ENCODE measurements at regions not wholly inside any gene's neighbourhood (a gene's known extent, or its start where the extent isn't known, plus 50 kb on each side); places are given as distances from the start of the nearest gene placed in this dataset.

- Mint-ChIP-seq H3K27ac (no peak overlapping the region), H3K27me3 (peaks cover 13% of the 10 kb centered on the region), H3K36me3 (peaks cover 3% of the 10 kb centered on the region), H3K9me3 (peaks cover 8% of the 10 kb centered on the region), H3K4me1 (peaks cover 3% of the 10 kb centered on the region), H3K4me3 (no peak overlapping the region)
- DNase-seq (ENCODE audit: low spot score in 2 of 2) (no peak), ATAC-seq (ENCODE audit: low read depth) (no peak)
Measured at GRCh38 chr7:1309290-1309689, 76.6 kb downstream of the UNCX start.

- ATAC-seq (ENCODE audit: low read depth) (no peak), DNase-seq (ENCODE audit: low spot score in 2 of 2) (no peak)
- H3K27ac Mint-ChIP-seq: no peak overlapping the region
- peaks cover 3% of the 10 kb centered on the region for H3K4me1 Mint-ChIP-seq
- peaks cover 8% of the 10 kb centered on the region for H3K9me3 Mint-ChIP-seq
- peaks cover 3% of the 10 kb centered on the region for H3K36me3 Mint-ChIP-seq
- no peak overlapping the region for H3K4me3 Mint-ChIP-seq
- H3K27me3 Mint-ChIP-seq: peaks cover 13% of the 10 kb centered on the region
Measured at GRCh38 chr7:1309996-1310395, 77.3 kb downstream of the UNCX start.

GRCh38 chr7:1310936-1311335 lies 78.3 kb downstream of the UNCX start:
- Mint-ChIP-seq H3K27me3 (peaks cover 9% of the 10 kb centered on the region), H3K36me3 (no peaks in the 10 kb centered on the region), H3K4me1 (no peaks in the 10 kb centered on the region), H3K27ac (no peak overlapping the region), H3K9me3 (peaks cover 4% of the 10 kb centered on the region), H3K4me3 (no peak overlapping the region)
- DNase-seq (ENCODE audit: low spot score in 2 of 2): no peak
- ATAC-seq (ENCODE audit: low read depth): no peak

- Mint-ChIP-seq H3K4me3 (no peak overlapping the region), H3K27me3 (peaks cover 4% of the 10 kb centered on the region), H3K4me1 (no peaks in the 10 kb centered on the region), H3K27ac (no peak overlapping the region), H3K9me3 (peaks cover 1% of the 10 kb centered on the region), H3K36me3 (no peaks in the 10 kb centered on the region)
- DNase-seq (ENCODE audit: low spot score in 2 of 2) (no peak), ATAC-seq (ENCODE audit: low read depth) (no peak)
Measured at GRCh38 chr7:1311406-1312135, 78.9 kb downstream of the UNCX start.

GRCh38 chr7:1312136-1313070 lies 79.7 kb downstream of the UNCX start:
- DNase-seq (ENCODE audit: low spot score in 2 of 2): no peak
- Mint-ChIP-seq H3K27ac (no peak overlapping the region), H3K27me3 (no peaks in the 10 kb centered on the region), H3K36me3 (no peaks in the 10 kb centered on the region), H3K9me3 (no peaks in the 10 kb centered on the region), H3K4me1 (no peaks in the 10 kb centered on the region), H3K4me3 (no peak overlapping the region)
- ATAC-seq (ENCODE audit: low read depth): no peak

GRCh38 chr7:1313613-1314012 lies 80.9 kb downstream of the UNCX start:
- no peak for DNase-seq (ENCODE audit: low spot score in 2 of 2)
- Mint-ChIP-seq H3K27me3 (no peaks in the 10 kb centered on the region), H3K4me3 (no peak overlapping the region), H3K9me3 (no peaks in the 10 kb centered on the region), H3K27ac (no peak overlapping the region), H3K4me1 (no peaks in the 10 kb centered on the region), H3K36me3 (no peaks in the 10 kb centered on the region)
- no peak for ATAC-seq (ENCODE audit: low read depth)

GRCh38 chr7:1314021-1314907 lies 81.6 kb downstream of the UNCX start:
- no peaks in the 10 kb centered on the region for H3K27me3 Mint-ChIP-seq
- no peak for DNase-seq (ENCODE audit: low spot score in 2 of 2)
- H3K4me1 Mint-ChIP-seq: no peaks in the 10 kb centered on the region
- no peak overlapping the region for H3K4me3 Mint-ChIP-seq
- ATAC-seq (ENCODE audit: low read depth): no peak
- H3K27ac Mint-ChIP-seq: no peak overlapping the region
- no peaks in the 10 kb centered on the region for H3K9me3 Mint-ChIP-seq
- no peaks in the 10 kb centered on the region for H3K36me3 Mint-ChIP-seq

GRCh38 chr7:1314908-1315450 lies 82.3 kb downstream of the UNCX start:
- H3K4me3 Mint-ChIP-seq: no peak overlapping the region
- no peaks in the 10 kb centered on the region for H3K27me3 Mint-ChIP-seq
- H3K4me1 Mint-ChIP-seq: no peaks in the 10 kb centered on the region
- DNase-seq (ENCODE audit: low spot score in 2 of 2): no peak
- H3K36me3 Mint-ChIP-seq: no peaks in the 10 kb centered on the region
- ATAC-seq (ENCODE audit: low read depth): no peak
- no peaks in the 10 kb centered on the region for H3K9me3 Mint-ChIP-seq
- no peak overlapping the region for H3K27ac Mint-ChIP-seq

- no peaks in the 10 kb centered on the region for H3K27me3 Mint-ChIP-seq
- no peak overlapping the region for H3K4me3 Mint-ChIP-seq
- ATAC-seq (ENCODE audit: low read depth) (no peak), DNase-seq (ENCODE audit: low spot score in 2 of 2) (no peak)
- no peaks in the 10 kb centered on the region for H3K4me1 Mint-ChIP-seq
- H3K9me3 Mint-ChIP-seq: no peaks in the 10 kb centered on the region
- no peaks in the 10 kb centered on the region for H3K36me3 Mint-ChIP-seq
- H3K27ac Mint-ChIP-seq: no peak overlapping the region
Measured at GRCh38 chr7:1316086-1316485, 83.4 kb downstream of the UNCX start.

GRCh38 chr7:1317646-1318045 lies 85.0 kb downstream of the UNCX start:
- Mint-ChIP-seq H3K36me3 (no peaks in the 10 kb centered on the region), H3K27me3 (no peaks in the 10 kb centered on the region), H3K4me1 (no peaks in the 10 kb centered on the region), H3K4me3 (no peak overlapping the region), H3K27ac (no peak overlapping the region), H3K9me3 (no peaks in the 10 kb centered on the region)
- ATAC-seq (ENCODE audit: low read depth) (no peak), DNase-seq (ENCODE audit: low spot score in 2 of 2) (no peak)

- Mint-ChIP-seq H3K4me1 (no peaks in the 10 kb centered on the region), H3K4me3 (no peak overlapping the region), H3K27ac (no peak overlapping the region), H3K9me3 (no peaks in the 10 kb centered on the region), H3K36me3 (no peaks in the 10 kb centered on the region), H3K27me3 (no peaks in the 10 kb centered on the region)
- ATAC-seq (ENCODE audit: low read depth) (no peak), DNase-seq (ENCODE audit: low spot score in 2 of 2) (no peak)
Measured at GRCh38 chr7:1318051-1318450, 85.4 kb downstream of the UNCX start.

- Mint-ChIP-seq H3K4me1 (no peaks in the 10 kb centered on the region), H3K9me3 (no peaks in the 10 kb centered on the region), H3K4me3 (no peak overlapping the region), H3K36me3 (no peaks in the 10 kb centered on the region), H3K27me3 (no peaks in the 10 kb centered on the region), H3K27ac (no peak overlapping the region)
- ATAC-seq (ENCODE audit: low read depth) (no peak), DNase-seq (ENCODE audit: low spot score in 2 of 2) (no peak)
Measured at GRCh38 chr7:1318661-1319060, 86.0 kb downstream of the UNCX start.

- H3K36me3 Mint-ChIP-seq: peaks cover 2% of the 10 kb centered on the region
- H3K27me3 Mint-ChIP-seq: peaks cover 9% of the 10 kb centered on the region
- no peak overlapping the region for H3K4me3 Mint-ChIP-seq
- ATAC-seq (ENCODE audit: low read depth): no peak
- H3K4me1 Mint-ChIP-seq: peaks cover 2% of the 10 kb centered on the region
- H3K9me3 Mint-ChIP-seq: no peaks in the 10 kb centered on the region
- no peak overlapping the region for H3K27ac Mint-ChIP-seq
- no peak for DNase-seq (ENCODE audit: low spot score in 2 of 2)
Measured at GRCh38 chr7:1320616-1321240, 88.1 kb downstream of the UNCX start.
